Pancreas (tissue), 10 donors: ENCODE measurements at regions not wholly inside any gene's neighbourhood (a gene's known extent, or its start where the extent isn't known, plus 50 kb on each side); places are given as distances from the start of the nearest gene placed in this dataset.

Experiments
- ATAC-seq, 4 donors: fragments of 200-7000 bp; cut with Tn5 transposase; one replicate each; pipeline versions ENCODE4 v1.8.0 to v1.9.1; 2020; ENCODE audit warnings: mild to moderate bottlenecking in 4 of 4, moderate library complexity in 4 of 4
- DNase-seq, 6 donors: peaks; one replicate each; pipeline ENCODE4 v3.0.0-alpha.2; 2020
- FAIRE-seq: peaks from 2 replicates; lab custom pipeline; 2012; peaks lifted over from hg19 to GRCh38; lab: Jason Lieb, UNC
- H3K27ac ChIP-seq, 4 donors: fragments of 200-600 bp; sonication (generic); 1 replicate in 3 of 4; 2 replicates in 1 of 4; pipeline versions ENCODE4 v1.5.0 to v1.8.0; 2020
- H3K27me3 ChIP-seq, 4 donors: fragments of 200-600 bp; one replicate each; pipeline ENCODE4 v1.8.0; 2021
- H3K36me3 ChIP-seq, 3 donors: fragments of 200-600 bp; sonication (generic) in 1 of 3; one replicate each; pipeline versions ENCODE4 v1.5.0 to v1.8.0; 2020 to 2021
- H3K4me1 ChIP-seq, 3 donors: fragments of 200-600 bp; one replicate each; pipeline ENCODE4 v1.8.0; 2021
- H3K4me3 ChIP-seq, 4 donors: fragments of 200-600 bp; sonication (generic) in 2 of 4; one replicate each; pipeline versions ENCODE4 v1.5.0 to v1.8.0; 2020 to 2021
- H3K9me3 ChIP-seq, 4 donors: fragments of 200-600 bp; one replicate each; pipeline ENCODE4 v1.8.0; 2021
- CTCF ChIP-seq, 4 donors: fragments of 200-600 bp; sonication (generic) in 3 of 4; IDR thresholded peaks; one replicate each; pipeline versions ENCODE4 v1.5.0 to v1.8.0; 2021; ENCODE audit warnings: antibody characterized with exemption in 4 of 4
- WGBS, 2 donors: extraction: QIAGEN DNeasy Blood & Tissue Kit; methylation state at CpG; one replicate each; pipeline ENCODE4 v1.1.7; 2013; 5-methylcytosine and 5-hydroxymethylcytosine counted together
- intact Hi-C, 3 donors: fragments of 100-400 bp; cut with DNase I; formaldehyde crosslinking; loops; one replicate each; pipeline versions ENCODE4 v1.11.1 to v1.14.2; 2022
- donor health status: healthy with polysubstance abuse.
- donor health status: DM: no; HTN: no; CAD: no; lungs with moderate emphysema.
- donor health status: DM: no; HTN: no; CAD: no.
- donor health status: control.
- donor health status: control.
- donor health status: Bipolar disorder and iron deficiency.
- donor health status: DM: yes; HTN: yes; CAD: no.
- donor health status: DM: no; HTN: no; CAD: no.
- donor health status: DM: no; HTN: no; CAD: no.
- donor health status: DM: yes; HTN: yes; CAD: no.

GRCh38 chr7:22555476-22555875 lies 55.5 kb upstream of the STEAP1B start:
- WGBS, 2 donors, result 75 to 87% methylated on average over 8 of the region's 8 CpGs
- no peak for TF ChIP-seq CTCF (IDR thresholded peaks at IDR 0.05)
- Histone ChIP-seq H3K4me1 (no peaks in the 10 kb centered on the region), H3K9me3 (no peaks in the 10 kb centered on the region), H3K4me3 (no peak overlapping the region), H3K36me3 (no peaks in the 10 kb centered on the region), H3K27ac (no peak overlapping the region), H3K27me3 (peaks cover 0 to 6% (median 0%) of the 10 kb centered on the region in 4 donors)
- no peak for DNase-seq
- no peak for FAIRE-seq
- no peak for ATAC-seq
- intact Hi-C loops, result loop anchor here (5.0 to 10.0 kb wide), 4 partner anchors 172 to 509 kb away; partner anchors contain the start of gene IL6 (in 1 of the 3)

- no peak for FAIRE-seq
- intact Hi-C loops, result loop anchor here (10.0 kb wide), 3 partner anchors 181 to 511 kb away; no protein-coding TSS in a partner anchor
Observed at GRCh38 chr7:22554184-22554583, 54.2 kb upstream of the STEAP1B start.

GRCh38 chr7:22551768-22552513 lies 52.0 kb upstream of the STEAP1B start:
- no peaks in the 10 kb centered on the region for H3K9me3 ChIP-seq
- TF ChIP-seq CTCF (IDR thresholded peaks at IDR 0.05), result no peak
- DNase-seq, result no peak
- H3K4me1 ChIP-seq, result no peaks in the 10 kb centered on the region
- 79 to 82% methylated on average over 8 of the region's 8 CpGs for WGBS, 2 donors
- intact Hi-C loops, result loop anchor here (10.0 kb wide), 3 partner anchors 183 to 513 kb away; no protein-coding TSS in a partner anchor
- no peak for ATAC-seq
- no peak for FAIRE-seq
- no peaks in the 10 kb centered on the region for H3K36me3 ChIP-seq
- H3K27me3 ChIP-seq, result peaks cover 0 to 18% (median 0%) of the 10 kb centered on the region in 4 donors
- H3K4me3 ChIP-seq, result no peak overlapping the region
- H3K27ac ChIP-seq, result no peak overlapping the region

More at GRCh38 chr7:22554184-22554583, 54.2 kb upstream of the STEAP1B start:
- ATAC-seq (no peak), DNase-seq (no peak)
- no peak for TF ChIP-seq CTCF (IDR thresholded peaks at IDR 0.05)
- Histone ChIP-seq H3K4me3 (no peak overlapping the region), H3K36me3 (no peaks in the 10 kb centered on the region), H3K4me1 (no peaks in the 10 kb centered on the region), H3K27me3 (peaks cover 0 to 18% (median 0%) of the 10 kb centered on the region in 4 donors), H3K27ac (no peak overlapping the region), H3K9me3 (no peaks in the 10 kb centered on the region)
- WGBS, 2 donors, result 82% methylated on average over 5 of the region's 5 CpGs

GRCh38 chr7:22550514-22551030 lies 50.6 kb upstream of the STEAP1B start:
- Histone ChIP-seq H3K4me3 (no peak overlapping the region), H3K4me1 (no peaks in the 10 kb centered on the region), H3K27ac (no peak overlapping the region), H3K36me3 (no peaks in the 10 kb centered on the region), H3K9me3 (no peaks in the 10 kb centered on the region), H3K27me3 (peaks cover 0 to 22% (median 0%) of the 10 kb centered on the region in 4 donors)
- FAIRE-seq, result no peak
- intact Hi-C loops, result loop anchor here (10.0 kb wide), 3 partner anchors 184 to 514 kb away; no protein-coding TSS in a partner anchor
- peak in 1 of 4 donors; percentile 5 for TF ChIP-seq CTCF (IDR thresholded peaks at IDR 0.05)
- no peak for DNase-seq
- 32 to 36% methylated on average over 6 of the region's 6 CpGs for WGBS, 2 donors
- no peak for ATAC-seq
